ENCODE measurements at regions not wholly inside any gene's neighbourhood (a gene's known extent, or its start where the extent isn't known, plus 50 kb on each side); places are given as distances from the start of the nearest gene placed in this dataset.
"Not testable (repeated sequence)": the region's sequence is repeated elsewhere in the genome, so short reads cannot be mapped to it uniquely, and the experiment has no call there.

DNA sequence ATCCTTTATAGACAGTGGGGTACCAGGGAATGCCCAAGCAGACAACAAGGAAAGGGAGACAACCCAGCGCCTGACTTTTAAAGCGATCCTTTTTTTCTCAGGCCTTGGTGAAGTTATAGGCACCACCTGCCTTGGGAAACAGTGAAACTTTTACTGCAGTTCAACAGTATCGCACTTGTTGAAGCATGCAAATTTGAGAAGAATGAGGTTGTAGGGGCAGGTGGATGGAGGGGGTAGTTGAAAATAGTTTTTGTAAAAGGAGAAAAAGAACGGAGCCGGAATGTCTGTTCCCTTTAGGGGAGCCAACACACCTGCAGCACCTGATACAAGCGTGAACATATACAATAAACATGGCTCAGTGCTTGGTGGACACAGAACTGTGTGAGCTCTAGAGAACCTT, 190.2 kb upstream of the NR3C1 start:
- Mint-ChIP-seq H3K27ac (no peak overlapping the region), H3K4me1 (ENCODE audit: low read depth) (peaks cover 39% of the 10 kb centered on the region), H3K36me3 (ENCODE audit: low read depth) (no peaks in the 10 kb centered on the region), H3K27me3 (no peaks in the 10 kb centered on the region), H3K9me3 (no peaks in the 10 kb centered on the region), H3K4me3 (no peak overlapping the region)

DNA sequence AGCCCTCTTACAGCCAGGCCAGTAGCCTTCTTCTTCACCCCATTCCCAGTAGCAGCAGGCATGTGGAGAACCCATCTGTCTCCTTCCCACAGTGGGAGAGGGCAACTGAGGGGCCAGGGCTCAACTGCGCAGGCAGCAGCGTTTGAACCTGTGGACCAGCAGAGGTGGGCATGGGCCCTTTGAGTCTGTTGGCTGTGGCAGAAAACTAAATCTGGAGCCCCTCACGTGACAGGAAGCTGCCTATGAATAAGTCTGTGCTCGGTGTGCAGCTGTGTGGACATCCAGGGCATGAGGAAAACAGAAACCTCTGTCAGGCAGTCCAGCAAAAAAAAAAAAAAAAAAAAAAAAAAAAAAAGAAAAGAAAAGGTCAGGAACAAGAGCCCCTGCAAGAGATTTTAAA, 189.2 kb upstream of the NR3C1 start:
- Mint-ChIP-seq H3K9me3 (peaks cover 3% of the 10 kb centered on the region), H3K4me3 (no peak overlapping the region), H3K27me3 (no peaks in the 10 kb centered on the region), H3K4me1 (ENCODE audit: low read depth) (peaks cover 49% of the 10 kb centered on the region), H3K27ac (no peak overlapping the region), H3K36me3 (ENCODE audit: low read depth) (no peaks in the 10 kb centered on the region)

DNA sequence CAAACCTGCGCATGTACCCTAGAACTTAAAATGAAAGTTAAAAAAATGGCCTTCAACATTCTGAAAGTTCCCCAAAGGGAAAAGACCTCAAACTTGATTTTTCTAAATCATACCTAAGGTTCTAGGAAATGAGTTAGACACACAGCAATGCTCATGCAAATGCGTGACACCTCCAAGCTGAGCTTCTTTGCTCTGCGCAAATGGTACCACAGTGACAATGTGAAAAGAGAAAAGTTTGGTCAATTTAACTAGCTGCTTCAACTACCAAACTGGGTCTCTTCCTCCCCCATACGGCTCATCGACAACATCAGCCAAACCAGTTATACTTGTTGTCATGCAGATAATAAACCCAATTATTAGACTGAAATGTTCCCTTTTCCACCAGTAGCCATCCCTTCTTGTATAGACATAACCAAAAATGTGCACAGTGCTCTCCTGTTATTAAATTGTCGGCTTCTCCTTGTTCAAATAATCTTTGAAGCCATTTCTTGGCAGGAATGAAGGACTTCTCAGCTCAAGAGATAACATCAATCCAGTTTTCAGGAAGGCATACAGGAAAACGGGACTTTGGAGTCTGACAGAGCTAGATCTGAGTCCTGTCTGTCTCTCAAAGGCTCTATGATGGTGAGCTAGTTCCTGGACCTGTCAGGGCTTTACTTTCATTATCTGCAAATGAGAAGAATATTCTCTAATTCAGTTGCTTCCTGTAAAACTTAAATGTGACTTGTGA, 185.6 kb upstream of the NR3C1 start:
- Mint-ChIP-seq H3K27me3 (no peaks in the 10 kb centered on the region), H3K4me1 (ENCODE audit: low read depth) (peaks cover 57% of the 10 kb centered on the region), H3K4me3 (no peak overlapping the region), H3K36me3 (ENCODE audit: low read depth) (no peaks in the 10 kb centered on the region), H3K27ac (no peak overlapping the region), H3K9me3 (peaks cover 3% of the 10 kb centered on the region)

DNA sequence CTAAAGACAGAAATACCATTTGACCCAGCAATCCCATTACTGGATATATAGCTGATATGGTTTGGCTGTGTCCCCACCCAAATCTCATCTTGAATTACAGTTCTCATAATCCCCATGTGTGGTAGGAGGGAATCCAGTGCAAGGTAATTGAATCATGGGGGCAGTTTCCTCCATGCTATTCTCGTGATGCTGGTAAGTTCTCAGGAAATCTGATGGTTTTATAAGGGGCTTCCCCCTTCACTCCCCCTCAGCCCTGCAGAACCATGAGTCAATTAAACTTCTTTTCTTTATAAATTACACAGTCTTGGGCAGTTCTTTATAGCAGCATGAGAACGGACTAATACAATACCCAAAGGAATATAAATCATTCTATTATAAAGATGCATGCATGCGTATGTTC, 184.6 kb upstream of the NR3C1 start:
- not testable (repeated sequence) for H3K27ac Mint-ChIP-seq; H3K27me3 Mint-ChIP-seq; H3K4me3 Mint-ChIP-seq; H3K9me3 Mint-ChIP-seq; H3K36me3 Mint-ChIP-seq (ENCODE audit: low read depth)
- peaks cover 56% of the 10 kb centered on the region for H3K4me1 Mint-ChIP-seq (ENCODE audit: low read depth)

DNA sequence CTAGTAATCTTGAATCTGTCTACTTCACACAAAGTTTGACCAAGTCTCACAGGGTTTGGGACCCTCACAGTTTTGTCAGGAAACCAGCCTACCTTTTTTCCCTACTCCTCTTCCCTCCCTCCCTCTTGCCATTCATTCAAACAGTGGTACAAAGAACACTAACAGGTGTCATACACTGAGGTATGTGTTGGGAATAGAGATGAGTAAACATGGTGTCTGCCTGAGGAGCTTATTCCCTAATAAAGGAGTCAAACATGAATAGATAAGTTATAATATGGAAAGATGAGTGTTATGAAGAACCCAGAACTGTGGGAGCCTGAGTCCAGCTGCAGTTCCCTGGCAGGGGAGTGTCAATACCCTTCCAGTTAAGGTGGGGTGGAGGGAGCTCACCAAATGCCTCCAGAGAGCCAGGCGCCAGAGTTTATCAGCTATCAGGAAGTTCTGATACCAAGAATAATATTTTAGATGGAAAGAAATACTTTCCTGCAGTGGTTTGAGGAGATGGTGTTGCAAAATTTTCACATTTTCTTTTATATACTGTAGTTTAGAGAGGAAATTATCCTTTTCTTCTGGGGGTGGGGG, 183.4 kb upstream of the NR3C1 start:
- peaks cover 61% of the 10 kb centered on the region for H3K4me1 Mint-ChIP-seq (ENCODE audit: low read depth)
- no peaks in the 10 kb centered on the region for H3K36me3 Mint-ChIP-seq (ENCODE audit: low read depth)
- no peak overlapping the region for H3K4me3 Mint-ChIP-seq
- H3K27ac Mint-ChIP-seq: no peak overlapping the region
- no peaks in the 10 kb centered on the region for H3K27me3 Mint-ChIP-seq
- H3K9me3 Mint-ChIP-seq: peaks cover 3% of the 10 kb centered on the region

DNA sequence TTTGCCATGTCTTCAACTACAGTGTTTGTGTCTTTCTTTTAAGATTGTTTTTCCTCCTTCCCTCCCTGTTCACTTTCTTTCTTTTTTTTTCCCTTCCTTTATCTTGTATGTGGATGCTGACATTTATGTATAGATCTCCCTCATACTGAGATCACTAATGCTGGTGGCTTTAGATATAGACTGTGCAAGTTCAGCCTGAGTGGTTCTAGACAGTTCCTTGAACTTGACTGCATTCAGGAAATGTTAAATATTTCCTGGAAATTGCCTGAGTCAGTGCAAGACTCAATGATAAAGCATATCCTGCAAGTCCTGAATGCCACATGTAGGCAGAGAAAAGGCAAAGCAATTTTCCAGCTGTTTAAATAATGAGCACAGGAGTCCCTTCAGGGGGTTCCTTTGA, 182.5 kb upstream of the NR3C1 start:
- no peaks in the 10 kb centered on the region for H3K27me3 Mint-ChIP-seq
- peaks cover 66% of the 10 kb centered on the region for H3K4me1 Mint-ChIP-seq (ENCODE audit: low read depth)
- H3K9me3 Mint-ChIP-seq: peaks cover 3% of the 10 kb centered on the region
- peak overlapping the region; percentile 64 for H3K27ac Mint-ChIP-seq
- no peak overlapping the region for H3K4me3 Mint-ChIP-seq
- no peaks in the 10 kb centered on the region for H3K36me3 Mint-ChIP-seq (ENCODE audit: low read depth)

DNA sequence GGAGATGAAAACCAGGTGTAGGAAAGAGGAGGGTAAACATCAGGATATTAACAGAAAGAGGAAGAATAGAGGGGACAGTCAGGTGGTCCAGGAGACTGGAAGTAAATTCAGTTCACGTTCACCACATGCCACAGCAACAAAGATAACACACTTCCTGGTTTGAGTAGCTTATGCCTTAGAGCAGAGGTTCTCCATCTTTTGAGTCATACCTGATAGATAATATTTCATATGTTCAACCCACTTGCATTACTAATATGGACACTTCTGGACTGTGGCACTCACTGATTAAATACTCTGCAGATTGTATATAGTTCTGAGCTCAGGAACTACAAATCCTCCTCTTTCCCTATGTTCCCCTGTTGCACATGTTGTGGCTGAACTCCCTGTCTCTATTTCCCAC, 179.9 kb upstream of the NR3C1 start:
- Mint-ChIP-seq H3K4me1 (ENCODE audit: low read depth) (peaks cover 55% of the 10 kb centered on the region), H3K27ac (no peak overlapping the region), H3K36me3 (ENCODE audit: low read depth) (no peaks in the 10 kb centered on the region), H3K4me3 (no peak overlapping the region), H3K9me3 (peaks cover under 1% of the 10 kb centered on the region), H3K27me3 (no peaks in the 10 kb centered on the region)

DNA sequence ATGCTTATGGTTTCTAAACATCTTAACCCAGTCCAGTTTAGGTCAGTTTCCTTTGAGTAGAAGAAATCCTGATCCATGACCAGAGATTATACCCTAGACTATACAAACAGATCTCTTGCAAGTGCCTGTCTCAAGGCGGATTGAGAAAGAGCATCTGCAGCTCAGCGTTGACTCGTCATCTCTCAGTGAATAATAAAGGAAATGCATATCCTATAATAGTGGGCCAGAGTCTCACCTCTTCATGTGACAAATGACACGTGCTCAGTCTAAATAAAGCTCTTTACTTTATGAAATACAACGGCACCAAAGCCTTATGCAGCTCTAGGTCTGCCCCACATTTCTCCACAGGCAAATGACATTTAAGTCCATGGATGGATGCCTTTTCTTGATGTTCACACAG, 179.4 kb upstream of the NR3C1 start:
- Mint-ChIP-seq H3K36me3 (ENCODE audit: low read depth) (no peaks in the 10 kb centered on the region), H3K27me3 (no peaks in the 10 kb centered on the region), H3K4me3 (no peak overlapping the region), H3K9me3 (no peaks in the 10 kb centered on the region), H3K4me1 (ENCODE audit: low read depth) (peaks cover 50% of the 10 kb centered on the region), H3K27ac (no peak overlapping the region)

DNA sequence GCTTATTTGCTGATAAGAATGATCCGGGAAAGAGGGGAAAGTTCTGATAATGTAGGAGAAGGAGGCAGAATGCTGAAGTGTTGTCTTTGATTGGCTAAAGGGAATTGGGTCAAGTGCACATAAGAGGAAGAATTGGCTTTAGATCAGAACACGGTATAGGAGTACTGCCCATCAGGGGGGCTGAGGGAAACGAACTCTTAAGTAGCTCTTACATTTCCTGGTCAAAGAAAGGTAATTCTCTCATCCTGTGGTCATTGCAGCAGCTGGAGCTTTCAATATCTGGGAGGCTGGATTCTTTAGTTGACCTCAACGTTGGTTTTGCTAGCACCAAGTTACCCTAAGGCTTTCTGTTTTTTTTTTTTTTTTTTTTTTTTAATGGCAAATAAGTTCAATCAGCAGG, 178.7 kb upstream of the NR3C1 start:
- Mint-ChIP-seq H3K4me1 (ENCODE audit: low read depth) (peaks cover 46% of the 10 kb centered on the region), H3K9me3 (no peaks in the 10 kb centered on the region), H3K36me3 (ENCODE audit: low read depth) (no peaks in the 10 kb centered on the region), H3K27ac (no peak overlapping the region), H3K27me3 (no peaks in the 10 kb centered on the region), H3K4me3 (no peak overlapping the region)

DNA sequence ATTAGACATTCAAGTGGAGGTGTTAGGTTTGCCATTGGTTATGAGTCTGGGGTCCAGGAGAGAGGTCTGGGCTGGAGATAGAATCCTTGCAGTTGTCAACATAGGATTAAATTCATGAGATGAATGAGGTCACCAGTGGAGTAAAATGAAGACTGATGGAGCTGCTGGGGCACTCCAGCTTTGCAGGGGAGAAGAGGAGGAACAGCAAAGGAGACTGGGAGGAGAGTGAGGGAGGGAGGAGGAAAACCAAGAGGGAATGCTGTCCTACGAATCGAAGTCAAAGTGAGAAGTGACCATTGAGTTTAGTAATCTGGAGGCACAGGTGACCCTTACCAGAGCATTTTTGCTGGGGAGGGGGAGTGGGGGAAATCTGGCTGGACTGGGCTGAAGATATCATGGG, 178.2 kb upstream of the NR3C1 start:
- H3K27me3 Mint-ChIP-seq: no peaks in the 10 kb centered on the region
- H3K9me3 Mint-ChIP-seq: no peaks in the 10 kb centered on the region
- peaks cover 44% of the 10 kb centered on the region for H3K4me1 Mint-ChIP-seq (ENCODE audit: low read depth)
- no peak overlapping the region for H3K27ac Mint-ChIP-seq
- no peaks in the 10 kb centered on the region for H3K36me3 Mint-ChIP-seq (ENCODE audit: low read depth)
- H3K4me3 Mint-ChIP-seq: no peak overlapping the region

DNA sequence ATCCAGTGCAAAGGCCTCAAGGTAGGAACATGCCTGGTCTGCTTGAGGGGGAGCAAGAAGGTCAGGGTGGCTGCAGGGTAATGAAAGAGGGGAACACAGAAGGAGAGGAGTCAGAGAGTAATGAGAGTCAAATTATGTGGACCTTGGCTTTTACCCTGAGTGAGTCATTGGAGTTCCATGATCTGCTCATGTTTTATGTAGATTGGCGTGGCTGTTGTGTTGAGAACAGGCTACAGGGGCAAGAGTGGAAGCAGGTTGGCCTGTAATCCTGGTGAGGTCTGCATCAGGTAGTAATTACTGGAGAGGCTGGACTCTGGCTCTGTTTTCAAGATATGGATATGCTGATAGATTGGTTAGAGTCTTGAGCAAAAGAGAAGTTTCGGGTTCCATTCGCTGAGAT, 177.7 kb upstream of the NR3C1 start:
- Mint-ChIP-seq H3K36me3 (ENCODE audit: low read depth) (no peaks in the 10 kb centered on the region), H3K4me1 (ENCODE audit: low read depth) (peaks cover 43% of the 10 kb centered on the region), H3K27ac (no peak overlapping the region), H3K4me3 (no peak overlapping the region), H3K9me3 (no peaks in the 10 kb centered on the region), H3K27me3 (no peaks in the 10 kb centered on the region)

DNA sequence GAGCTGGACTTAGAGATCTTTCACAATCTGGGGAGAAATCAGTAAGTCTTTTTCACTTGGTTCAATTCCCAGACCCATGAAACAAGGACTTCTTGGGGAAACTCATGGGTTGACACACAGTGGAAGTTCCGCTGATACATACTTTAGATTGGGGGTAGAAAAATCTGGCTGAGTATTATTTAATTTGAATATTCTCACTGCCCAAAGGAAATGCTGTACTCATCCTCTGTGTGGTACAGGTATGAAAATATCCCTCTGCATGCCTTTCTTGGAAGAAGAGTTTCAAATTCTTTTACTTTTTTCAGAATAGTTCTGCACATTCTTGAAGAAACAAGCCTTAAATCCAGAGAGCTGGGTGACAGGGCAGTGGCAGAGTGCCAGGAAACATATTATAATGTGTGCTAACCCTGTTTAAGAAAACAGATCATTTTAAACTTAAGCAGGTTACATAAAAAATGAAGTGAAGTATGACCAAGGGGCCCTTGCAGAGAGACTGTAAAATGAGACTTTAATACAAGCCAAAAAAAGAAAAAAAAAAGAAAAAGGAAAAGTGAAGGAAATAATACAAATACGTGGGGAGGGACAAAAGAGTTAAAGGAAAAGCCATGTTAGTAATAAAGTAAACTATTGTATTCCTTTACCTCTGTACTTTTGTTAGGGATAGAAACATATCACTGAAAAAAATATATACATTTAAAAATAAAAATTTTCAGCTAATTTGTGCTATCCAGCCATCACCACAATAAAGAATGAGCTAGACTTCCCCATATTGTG, 173.4 kb upstream of the NR3C1 start:
- no peaks in the 10 kb centered on the region for H3K36me3 Mint-ChIP-seq (ENCODE audit: low read depth)
- peaks cover 23% of the 10 kb centered on the region for H3K4me1 Mint-ChIP-seq (ENCODE audit: low read depth)
- no peak overlapping the region for H3K4me3 Mint-ChIP-seq
- no peak overlapping the region for H3K27ac Mint-ChIP-seq
- peaks cover 4% of the 10 kb centered on the region for H3K9me3 Mint-ChIP-seq
- peaks cover 4% of the 10 kb centered on the region for H3K27me3 Mint-ChIP-seq

DNA sequence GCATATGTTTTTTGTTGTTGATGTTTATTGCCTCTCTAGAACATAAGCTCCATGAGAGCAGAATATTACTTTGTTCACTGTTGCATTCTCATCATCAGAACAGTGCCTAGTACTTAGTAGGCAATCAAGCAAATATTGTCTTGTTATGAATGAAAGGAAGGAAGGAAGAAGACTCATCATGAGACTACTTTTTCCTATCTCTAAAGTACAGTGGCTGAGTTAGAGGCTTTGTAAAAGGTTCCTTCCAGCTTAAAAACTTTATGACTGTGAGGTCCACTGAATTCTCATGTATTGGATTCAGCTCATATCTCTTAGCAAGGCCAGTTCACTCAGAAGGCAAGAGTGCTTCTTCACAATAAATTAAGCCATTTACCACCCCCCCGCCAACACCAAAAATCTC, 171.8 kb upstream of the NR3C1 start:
- Mint-ChIP-seq H3K4me1 (ENCODE audit: low read depth) (peaks cover 16% of the 10 kb centered on the region), H3K27me3 (peaks cover 11% of the 10 kb centered on the region), H3K27ac (no peak overlapping the region), H3K4me3 (no peak overlapping the region), H3K36me3 (ENCODE audit: low read depth) (no peaks in the 10 kb centered on the region), H3K9me3 (peaks cover 4% of the 10 kb centered on the region)

DNA sequence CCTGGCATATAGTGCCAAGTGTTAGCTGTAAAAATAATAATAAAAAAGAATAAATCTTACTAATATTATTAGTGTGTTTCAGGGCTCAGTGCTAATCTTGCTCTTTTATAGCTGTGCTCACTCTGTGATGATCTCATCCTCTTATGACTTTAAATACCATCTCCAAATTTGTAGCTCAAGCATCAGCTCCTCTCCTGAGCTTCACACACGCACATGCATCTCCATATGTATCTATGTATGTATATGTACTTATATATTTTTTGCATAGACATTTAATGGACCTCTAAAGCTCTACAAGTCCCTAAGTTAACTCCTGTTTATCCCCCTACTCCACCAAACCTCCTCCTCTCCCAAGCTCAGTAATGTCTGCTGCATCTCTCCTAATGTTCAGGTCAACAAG, 170.8 kb upstream of the NR3C1 start:
- Mint-ChIP-seq H3K4me3 (no peak overlapping the region), H3K36me3 (ENCODE audit: low read depth) (no peaks in the 10 kb centered on the region), H3K9me3 (peaks cover 4% of the 10 kb centered on the region), H3K27me3 (peaks cover 12% of the 10 kb centered on the region), H3K4me1 (ENCODE audit: low read depth) (peaks cover 16% of the 10 kb centered on the region), H3K27ac (no peak overlapping the region)

DNA sequence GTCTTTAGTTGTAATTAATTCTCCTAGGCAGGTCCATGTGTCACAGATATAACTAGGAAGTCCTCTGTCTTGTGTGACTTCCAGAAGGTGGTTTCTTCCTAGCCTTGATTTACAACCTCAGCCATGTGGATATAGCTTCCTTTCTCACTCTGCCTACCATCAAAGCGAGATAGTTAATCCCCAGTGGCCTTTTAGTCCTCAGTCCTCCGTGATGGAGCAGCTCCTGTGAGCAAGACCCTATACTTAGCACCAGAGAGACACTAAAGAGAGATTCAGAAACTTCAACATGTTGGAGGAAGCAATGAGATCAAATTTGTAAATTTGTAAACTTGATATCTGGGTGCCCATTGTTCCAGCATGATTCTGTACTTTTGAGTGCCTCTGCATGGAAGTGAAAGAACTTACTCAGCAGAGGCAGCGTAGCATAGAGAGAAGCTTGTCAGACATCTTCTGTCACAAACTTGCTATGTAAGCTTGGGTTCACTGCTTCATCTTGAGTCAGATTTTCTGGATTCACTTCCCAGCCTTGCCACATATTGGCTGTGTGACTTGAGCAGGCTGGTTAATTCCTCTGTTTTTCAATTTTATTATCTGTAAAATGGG, 170.2 kb upstream of the NR3C1 start:
- Mint-ChIP-seq H3K9me3 (peaks cover 4% of the 10 kb centered on the region), H3K27me3 (peaks cover 12% of the 10 kb centered on the region), H3K4me1 (ENCODE audit: low read depth) (peaks cover 16% of the 10 kb centered on the region), H3K36me3 (ENCODE audit: low read depth) (no peaks in the 10 kb centered on the region), H3K27ac (no peak overlapping the region), H3K4me3 (no peak overlapping the region)
